Activated CD8-positive, alpha-beta T cell treated with anti-CD3 and anti-CD28 coated beads for 36 hours (primary cell): ENCODE measurements at regions not wholly inside any gene's neighbourhood (a gene's known extent, or its start where the extent isn't known, plus 50 kb on each side); places are given as distances from the start of the nearest gene placed in this dataset.
"Not testable (repeated sequence)": the region's sequence is repeated elsewhere in the genome, so short reads cannot be mapped to it uniquely, and the experiment has no call there.

ENCODE experiments used
- ATAC-seq: fragments of 200-7000 bp; cut with Tn5 transposase; one replicate; pipeline ENCODE4 v1.10.0; 2021; ENCODE audit warnings: mild to moderate bottlenecking, moderate library complexity
- CTCF ChIA-PET: fragments of 350-600 bp; sonication (Branson Sonifier 250); formaldehyde crosslinking; loops from one replicate; lab custom pipeline; 2021; ENCODE audit warnings: antibody characterized with exemption; lab: Charles Lee
- POLR2A ChIA-PET: fragments of 350-600 bp; sonication (Branson Sonifier 250); formaldehyde crosslinking; loops from one replicate; lab custom pipeline; 2021; ENCODE audit warnings: antibody characterized with exemption; lab: Charles Lee
- DNase-seq: peaks from one replicate; pipeline ENCODE4 v3.0.0-alpha.2; 2020
- H3K27ac Mint-ChIP-seq: one replicate; pipeline ENCODE4 v1.8.0; 2021; ENCODE audit warnings: mild to moderate bottlenecking, mixed read lengths
- H3K27me3 Mint-ChIP-seq: one replicate; pipeline ENCODE4 v1.8.0; 2021; ENCODE audit warnings: mixed read lengths
- H3K36me3 Mint-ChIP-seq: one replicate; pipeline ENCODE4 v1.8.0; 2021; ENCODE audit warnings: low read depth, mixed read lengths
- H3K4me1 Mint-ChIP-seq: one replicate; pipeline ENCODE4 v1.8.0; 2021; ENCODE audit warnings: low read depth, mixed read lengths
- H3K4me3 Mint-ChIP-seq: one replicate; pipeline ENCODE4 v1.8.0; 2021; ENCODE audit warnings: mild to moderate bottlenecking, moderate library complexity, mixed read lengths
- H3K9me3 Mint-ChIP-seq: one replicate; pipeline ENCODE4 v1.8.0; 2021; ENCODE audit warnings: mixed read lengths
- intact Hi-C: fragments of 100-400 bp; cut with micrococcal nuclease; formaldehyde crosslinking; loops from one replicate; pipeline ENCODE4 v1.10.0; 2022
- TF ChIP-seq, protein P1 (sequence below): fragments of 200-600 bp; IDR thresholded peaks from one replicate; pipeline ENCODE4 v1.8.0; 2022; ENCODE audit warnings: antibody characterized with exemption, mild to moderate bottlenecking

DNA sequence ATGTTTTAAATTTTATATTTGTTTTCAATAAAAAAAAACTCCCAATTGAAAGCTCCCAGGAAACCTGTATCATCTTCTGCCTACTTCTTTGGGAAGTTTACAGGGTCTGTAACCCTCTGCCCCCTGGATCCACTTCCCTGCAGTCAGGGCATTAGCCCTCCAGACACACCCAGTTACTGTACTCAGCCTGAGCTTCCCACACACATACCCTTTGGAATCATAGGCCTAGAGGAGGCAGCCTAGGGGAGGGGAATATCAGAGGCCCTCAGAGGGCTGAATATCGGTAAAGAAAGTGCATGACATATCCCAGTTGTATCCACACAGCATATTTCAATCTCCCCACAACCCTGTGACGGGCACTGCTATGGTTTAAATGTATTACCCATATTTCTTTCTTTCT is 56.2 kb upstream of the TFPI start:
- H3K4me3 Mint-ChIP-seq, POLR2A ChIA-PET, H3K36me3 Mint-ChIP-seq, intact Hi-C loops, DNase-seq, H3K27me3 Mint-ChIP-seq, ATAC-seq, H3K9me3 Mint-ChIP-seq, H3K4me1 Mint-ChIP-seq, H3K27ac Mint-ChIP-seq, CTCF ChIA-PET: not testable (repeated sequence)

DNA sequence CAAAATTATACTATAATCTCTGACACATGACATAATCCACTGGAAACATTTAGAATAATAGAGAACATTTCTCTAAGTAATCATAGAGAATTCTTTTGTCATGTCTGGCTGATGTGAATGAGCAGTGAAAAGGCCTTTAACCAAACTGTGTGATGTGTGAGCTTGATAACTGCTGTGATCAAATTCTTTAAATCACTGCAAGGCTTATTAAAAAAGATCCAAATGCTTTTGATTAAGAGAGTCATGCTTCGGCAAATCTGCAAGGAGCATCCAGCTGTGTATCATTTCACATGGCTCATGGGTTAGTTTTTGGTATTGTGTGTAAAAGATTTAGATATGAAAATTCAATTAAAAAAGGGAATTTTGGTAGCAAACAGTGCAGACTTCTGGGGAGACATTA is 58.6 kb upstream of the TFPI start:
- POLR2A ChIA-PET, result no interaction called here
- CTCF ChIA-PET, result no interaction called here

DNA sequence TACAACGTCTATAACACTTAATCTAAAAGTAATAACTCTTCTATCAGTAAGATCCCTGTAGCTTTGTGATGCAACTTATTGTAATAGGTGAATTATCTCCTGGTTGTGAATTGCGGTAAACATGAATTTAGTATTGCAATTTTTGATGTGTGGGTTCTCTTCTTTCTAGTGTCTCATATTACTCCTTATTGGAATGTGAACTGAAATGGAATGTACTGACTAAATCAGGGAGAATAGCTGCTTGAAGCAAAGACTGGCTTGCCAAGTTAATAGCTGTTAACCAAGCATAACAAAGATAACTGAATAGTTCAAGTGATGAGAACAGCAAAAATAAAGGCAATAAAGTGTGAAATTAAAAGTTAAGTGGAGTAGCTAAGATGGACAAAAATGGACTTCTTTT is 60.5 kb upstream of the TFPI start:
- TF ChIP-seq, protein P1, sequence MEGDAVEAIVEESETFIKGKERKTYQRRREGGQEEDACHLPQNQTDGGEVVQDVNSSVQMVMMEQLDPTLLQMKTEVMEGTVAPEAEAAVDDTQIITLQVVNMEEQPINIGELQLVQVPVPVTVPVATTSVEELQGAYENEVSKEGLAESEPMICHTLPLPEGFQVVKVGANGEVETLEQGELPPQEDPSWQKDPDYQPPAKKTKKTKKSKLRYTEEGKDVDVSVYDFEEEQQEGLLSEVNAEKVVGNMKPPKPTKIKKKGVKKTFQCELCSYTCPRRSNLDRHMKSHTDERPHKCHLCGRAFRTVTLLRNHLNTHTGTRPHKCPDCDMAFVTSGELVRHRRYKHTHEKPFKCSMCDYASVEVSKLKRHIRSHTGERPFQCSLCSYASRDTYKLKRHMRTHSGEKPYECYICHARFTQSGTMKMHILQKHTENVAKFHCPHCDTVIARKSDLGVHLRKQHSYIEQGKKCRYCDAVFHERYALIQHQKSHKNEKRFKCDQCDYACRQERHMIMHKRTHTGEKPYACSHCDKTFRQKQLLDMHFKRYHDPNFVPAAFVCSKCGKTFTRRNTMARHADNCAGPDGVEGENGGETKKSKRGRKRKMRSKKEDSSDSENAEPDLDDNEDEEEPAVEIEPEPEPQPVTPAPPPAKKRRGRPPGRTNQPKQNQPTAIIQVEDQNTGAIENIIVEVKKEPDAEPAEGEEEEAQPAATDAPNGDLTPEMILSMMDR, result no peak
- ChIA-PET POLR2A (no interaction called here), CTCF (interaction anchor here (0.8 to 1.3 kb wide), 2 partner anchors 112 to 115 kb away, joined by 3 read pairs; no protein-coding TSS in a partner anchor)
- DNase-seq (no peak), ATAC-seq (no peak)
- intact Hi-C loops, result no loop called here
- H3K9me3 Mint-ChIP-seq, result no peaks in the 10 kb centered on the region
- H3K4me1 Mint-ChIP-seq, result no peaks in the 10 kb centered on the region
- no peaks in the 10 kb centered on the region for H3K36me3 Mint-ChIP-seq
- H3K27ac Mint-ChIP-seq, result no peak overlapping the region
- no peaks in the 10 kb centered on the region for H3K27me3 Mint-ChIP-seq
- no peak overlapping the region for H3K4me3 Mint-ChIP-seq

More for the DNA sequence above, 58.6 kb upstream of the TFPI start:
- H3K4me3 Mint-ChIP-seq, result no peak overlapping the region
- H3K36me3 Mint-ChIP-seq, result no peaks in the 10 kb centered on the region
- H3K9me3 Mint-ChIP-seq, result no peaks in the 10 kb centered on the region
- no peaks in the 10 kb centered on the region for H3K27me3 Mint-ChIP-seq
- no peak for DNase-seq
- TF ChIP-seq, protein P1, result no peak
- intact Hi-C loops, result no loop called here
- no peak for ATAC-seq
- H3K27ac Mint-ChIP-seq, result no peak overlapping the region
- no peaks in the 10 kb centered on the region for H3K4me1 Mint-ChIP-seq

DNA sequence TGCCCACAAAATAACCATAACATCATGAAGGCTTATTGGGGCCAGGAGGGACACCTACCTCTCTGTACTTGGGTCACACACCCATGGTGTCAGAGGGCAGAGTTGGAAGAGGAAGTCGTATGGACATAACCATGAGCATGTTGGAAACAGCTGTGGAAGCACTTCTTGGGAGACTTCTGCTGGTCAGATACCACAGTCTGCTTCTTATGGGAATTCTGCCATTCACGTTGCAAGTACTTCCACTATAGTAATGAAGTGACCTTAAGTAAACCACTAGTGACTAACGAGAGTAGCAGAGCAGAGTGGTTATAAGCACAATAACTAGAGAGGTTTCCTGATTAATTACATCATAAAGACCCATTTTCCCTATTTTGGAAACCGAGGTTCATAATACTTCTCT is 61.1 kb upstream of the TFPI start:
- Mint-ChIP-seq H3K4me3 (no peak overlapping the region), H3K27ac (no peak overlapping the region), H3K4me1 (no peaks in the 10 kb centered on the region), H3K27me3 (no peaks in the 10 kb centered on the region), H3K36me3 (no peaks in the 10 kb centered on the region), H3K9me3 (no peaks in the 10 kb centered on the region)
- CTCF ChIA-PET, result interaction anchor here (0.8 to 1.3 kb wide), 2 partner anchors 112 to 115 kb away, joined by 3 read pairs; no protein-coding TSS in a partner anchor
- TF ChIP-seq, protein P1, result no peak
- no peak for ATAC-seq
- POLR2A ChIA-PET, result no interaction called here
- intact Hi-C loops, result no loop called here
- no peak for DNase-seq

DNA sequence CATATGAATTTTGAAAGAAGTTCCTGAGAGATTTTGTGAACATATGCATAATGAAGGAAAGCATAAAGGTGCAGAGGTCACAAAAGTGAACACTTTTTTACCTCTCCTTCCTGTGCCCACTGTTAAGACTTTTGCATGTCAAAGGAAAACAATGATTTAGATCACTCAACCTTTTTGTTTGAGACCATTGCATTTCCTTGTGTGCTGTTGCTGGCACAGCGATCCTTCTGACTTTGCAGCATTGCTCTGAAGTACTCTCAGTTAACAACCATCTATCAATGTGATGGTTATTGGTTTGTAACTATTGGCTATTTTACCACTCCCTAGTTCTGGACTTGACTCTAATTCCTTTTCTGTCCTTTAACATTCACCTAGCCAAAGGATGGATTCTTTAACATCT is 61.7 kb upstream of the TFPI start:
- intact Hi-C loops, result no loop called here
- Mint-ChIP-seq H3K36me3 (no peaks in the 10 kb centered on the region), H3K9me3 (no peaks in the 10 kb centered on the region), H3K4me1 (no peaks in the 10 kb centered on the region), H3K27ac (no peak overlapping the region), H3K27me3 (no peaks in the 10 kb centered on the region), H3K4me3 (no peak overlapping the region)
- TF ChIP-seq, protein P1, result no peak
- ChIA-PET POLR2A (no interaction called here), CTCF (no interaction called here)
- ATAC-seq (no peak), DNase-seq (no peak)

DNA sequence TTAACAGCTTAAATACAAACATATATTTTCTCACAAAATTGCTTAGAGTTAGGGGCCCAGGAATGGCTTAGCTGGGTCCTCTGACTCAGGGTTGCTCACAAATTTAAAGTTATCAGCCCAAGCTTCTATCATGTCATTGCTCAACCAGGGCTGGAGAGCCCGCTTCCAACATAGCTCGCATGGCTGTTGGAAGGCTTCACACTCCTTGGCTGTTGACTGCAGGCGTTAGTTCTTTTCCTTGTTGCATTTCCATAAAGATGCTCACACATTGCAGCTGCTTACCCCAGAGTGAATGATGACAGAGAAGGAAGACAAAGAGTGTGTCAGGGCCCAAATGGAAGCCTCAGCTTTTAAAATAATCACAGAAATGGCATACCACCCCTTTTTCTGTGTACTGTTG is 62.9 kb upstream of the TFPI start:
- Mint-ChIP-seq H3K4me1 (no peaks in the 10 kb centered on the region), H3K4me3 (no peak overlapping the region), H3K9me3 (no peaks in the 10 kb centered on the region), H3K27ac (no peak overlapping the region), H3K36me3 (no peaks in the 10 kb centered on the region), H3K27me3 (no peaks in the 10 kb centered on the region)
- TF ChIP-seq, protein P1, result no peak
- intact Hi-C loops, result no loop called here
- ATAC-seq, result no peak
- no peak for DNase-seq
- CTCF ChIA-PET, result no interaction called here
- POLR2A ChIA-PET, result no interaction called here
